SK-N-SH treated with all-trans-retinoic acid at 6 μM for 48 hours (cell line): ENCODE measurements at regions not wholly inside any gene's neighbourhood (a gene's known extent, or its start where the extent isn't known, plus 50 kb on each side); places are given as distances from the start of the nearest gene placed in this dataset.

Experiments used
- ATAC-seq: fragments of 200-7000 bp; cut with Tn5 transposase; 3 replicates; pipeline ENCODE4 v1.9.1; 2020; ENCODE audit warnings: mild to moderate bottlenecking, moderate library complexity
- ARNTL ChIP-seq: fragments of 450-650 bp; formaldehyde crosslinking; IDR thresholded peaks from 2 replicates; pipeline ENCODE4 v1.5.0; 2020; ENCODE audit warnings: low read depth, mild to moderate bottlenecking, moderate library complexity, borderline replicate concordance
- BACH2 ChIP-seq: fragments of 250-450 bp; sonication (Bioruptor Pico); IDR thresholded peaks from 2 replicates; pipeline ENCODE4 v1.9.0; 2021; ENCODE audit warnings: mild to moderate bottlenecking, borderline replicate concordance
- CREB5 ChIP-seq: fragments of 250-450 bp; sonication (Bioruptor Pico); IDR thresholded peaks from 2 replicates; pipeline ENCODE4 v1.5.1; 2020; ENCODE audit warnings: low read depth, mild to moderate bottlenecking, moderate library complexity
- CSDC2 ChIP-seq: fragments of 250-450 bp; sonication (Bioruptor Pico); IDR thresholded peaks from 2 replicates; pipeline ENCODE4 v1.5.0; 2020; ENCODE audit warnings: mild to moderate bottlenecking, moderate library complexity
- CSRNP3 ChIP-seq: fragments of 250-450 bp; sonication (Bioruptor Pico); IDR thresholded peaks from 2 replicates; pipeline ENCODE4 v1.5.1; 2021; ENCODE audit warnings: mild to moderate bottlenecking, moderate library complexity
- ESRRG ChIP-seq: fragments of 250-450 bp; sonication (Bioruptor Pico); IDR thresholded peaks from 2 replicates; pipeline ENCODE4 v1.6.1; 2021; ENCODE audit warnings: mild to moderate bottlenecking
- GLIS3 ChIP-seq: fragments of 250-450 bp; sonication (Bioruptor Pico); IDR thresholded peaks from 2 replicates; pipeline ENCODE4 v1.5.0; 2020; ENCODE audit warnings: mild to moderate bottlenecking, moderate library complexity
- ISL1 ChIP-seq: fragments of 250-450 bp; sonication (Bioruptor Pico); IDR thresholded peaks from 2 replicates; pipeline ENCODE4 v2.1.2; 2022; ENCODE audit warnings: mild to moderate bottlenecking, moderate library complexity
- PATZ1 ChIP-seq: fragments of 250-450 bp; sonication (Bioruptor Pico); IDR thresholded peaks from 2 replicates; pipeline ENCODE4 v1.8.0; 2020; ENCODE audit warnings: mild to moderate bottlenecking, moderate library complexity, borderline replicate concordance
- POU6F1 ChIP-seq: fragments of 250-450 bp; sonication (Bioruptor Pico); IDR thresholded peaks from 2 replicates; pipeline ENCODE4 v1.8.0; 2021; ENCODE audit warnings: low read depth, mild to moderate bottlenecking, moderate library complexity, borderline replicate concordance
- PPARA ChIP-seq: fragments of 250-450 bp; sonication (Bioruptor Pico); IDR thresholded peaks from 2 replicates; pipeline ENCODE4 v1.5.0; 2020; ENCODE audit warnings: mild to moderate bottlenecking, borderline replicate concordance
- RARB ChIP-seq: fragments of 250-450 bp; sonication (Bioruptor Pico); IDR thresholded peaks from 2 replicates; pipeline ENCODE4 v1.8.0; 2021; ENCODE audit warnings: mild to moderate bottlenecking, moderate library complexity
- SNAI2 ChIP-seq: fragments of 250-450 bp; sonication (Bioruptor Pico); IDR thresholded peaks from 2 replicates; pipeline ENCODE4 v1.5.0; 2020; ENCODE audit warnings: mild to moderate bottlenecking, moderate library complexity
- TCF4 ChIP-seq: fragments of 250-450 bp; sonication (Bioruptor Pico); IDR thresholded peaks from 2 replicates; pipeline ENCODE4 v1.8.0; 2021; ENCODE audit warnings: mild to moderate bottlenecking, moderate library complexity, borderline replicate concordance
- TOX ChIP-seq: fragments of 250-450 bp; sonication (Bioruptor Pico); IDR thresholded peaks from 2 replicates; pipeline ENCODE4 v1.8.0; 2021; ENCODE audit warnings: mild to moderate bottlenecking, moderate library complexity, borderline replicate concordance
- TSHZ2 ChIP-seq: fragments of 250-450 bp; sonication (Bioruptor Pico); IDR thresholded peaks from 2 replicates; pipeline ENCODE4 v1.5.0; 2020; ENCODE audit warnings: mild to moderate bottlenecking, moderate library complexity
- ZC3H10 ChIP-seq: fragments of 250-450 bp; sonication (Bioruptor Pico); IDR thresholded peaks from 2 replicates; pipeline ENCODE4 v1.5.1; 2021; ENCODE audit warnings: mild to moderate bottlenecking, moderate library complexity
- ZFP3 ChIP-seq: fragments of 250-450 bp; sonication (Bioruptor Pico); IDR thresholded peaks from 2 replicates; pipeline ENCODE4 v1.5.0; 2020; ENCODE audit warnings: mild to moderate bottlenecking, moderate library complexity
- ZFP30 ChIP-seq: fragments of 450-650 bp; formaldehyde crosslinking; IDR thresholded peaks from 2 replicates; pipeline ENCODE4 v1.5.0; 2022; ENCODE audit warnings: mild to moderate bottlenecking, moderate library complexity
- ZNF565 ChIP-seq: fragments of 450-650 bp; formaldehyde crosslinking; conservative IDR thresholded peaks from 2 replicates; pipeline ENCODE4 v1.5.0; 2020; ENCODE audit warnings: low read depth, mild to moderate bottlenecking, moderate library complexity
- ZNF70 ChIP-seq: fragments of 450-650 bp; formaldehyde crosslinking; IDR thresholded peaks from 2 replicates; pipeline ENCODE4 v1.5.0; 2020; ENCODE audit warnings: mild to moderate bottlenecking, moderate library complexity
- ZNF8 ChIP-seq: fragments of 450-650 bp; formaldehyde crosslinking; IDR thresholded peaks from 2 replicates; pipeline ENCODE4 v1.5.0; 2020; ENCODE audit warnings: mild to moderate bottlenecking, moderate library complexity

GRCh38 chr5:56591081-56591480 is 224.3 kb upstream of the MAP3K1 start:
- no peak for ATAC-seq

GRCh38 chr5:56589481-56589860 is 225.9 kb upstream of the MAP3K1 start:
- no peak for TF ChIP-seq BACH2 (CRISPR knock-in tag)
- TF ChIP-seq ZNF8 (CRISPR knock-in tag): no peak
- no peak for TF ChIP-seq SNAI2 (CRISPR knock-in tag)
- TF ChIP-seq ZNF70: no peak
- no peak for ATAC-seq

More at GRCh38 chr5:56591081-56591480, 224.3 kb upstream of the MAP3K1 start:
- no peak for TF ChIP-seq ZFP3 (CRISPR knock-in tag)
- no peak for TF ChIP-seq SNAI2 (CRISPR knock-in tag)
- no peak for TF ChIP-seq ZNF70
- TF ChIP-seq ISL1 (CRISPR knock-in tag): no peak
- no peak for TF ChIP-seq PPARA
- no peak for TF ChIP-seq TCF4 (CRISPR knock-in tag)
- no peak for TF ChIP-seq RARB (CRISPR knock-in tag)
- TF ChIP-seq CSDC2: no peak
- TF ChIP-seq GLIS3 (CRISPR knock-in tag): no peak
- TF ChIP-seq TOX (CRISPR knock-in tag): no peak
- no peak for TF ChIP-seq CSRNP3
- no peak for TF ChIP-seq ZFP30 (CRISPR knock-in tag)
- no peak for TF ChIP-seq ZC3H10 (CRISPR knock-in tag)
- no peak for TF ChIP-seq ZNF565 (CRISPR knock-in tag)
- no peak for TF ChIP-seq CREB5 (CRISPR knock-in tag)
- no peak for TF ChIP-seq ARNTL
- TF ChIP-seq PATZ1 (CRISPR knock-in tag): no peak

- no peak for ATAC-seq
- TF ChIP-seq CSDC2 (no peak), ZNF565 (CRISPR knock-in tag) (no peak), ZC3H10 (CRISPR knock-in tag) (no peak), ISL1 (CRISPR knock-in tag) (no peak), RARB (CRISPR knock-in tag) (no peak), ZFP30 (CRISPR knock-in tag) (no peak), ESRRG (CRISPR knock-in tag) (no peak), PATZ1 (CRISPR knock-in tag) (no peak), TOX (CRISPR knock-in tag) (no peak), POU6F1 (CRISPR knock-in tag) (no peak), ZNF8 (CRISPR knock-in tag) (no peak), TSHZ2 (no peak), ZNF70 (no peak), BACH2 (CRISPR knock-in tag) (no peak), GLIS3 (CRISPR knock-in tag) (no peak), SNAI2 (CRISPR knock-in tag) (no peak), PPARA (no peak), CSRNP3 (no peak), CREB5 (CRISPR knock-in tag) (no peak)
Observed at GRCh38 chr5:56588636-56589480, 226.5 kb upstream of the MAP3K1 start.
